OCI-LY1 (cell line): ENCODE measurements at regions not wholly inside any gene's neighbourhood (a gene's known extent, or its start where the extent isn't known, plus 50 kb on each side); places are given as distances from the start of the nearest gene placed in this dataset.

Experiments used
- EZH2 ChIP-seq: fragments of 200-600 bp; sonication (generic), shearing (Covaris generic); IDR thresholded peaks from 2 replicates; pipeline ENCODE4 v1.8.0; 2017; ENCODE audit warnings: borderline replicate concordance, mixed run types, mild to moderate bottlenecking, antibody characterized with exemption, low read length, moderate library complexity, mixed read lengths
- TF ChIP-seq, protein P1 (sequence below): fragments of 200-600 bp; sonication (generic), shearing (Covaris generic); IDR thresholded peaks from 2 replicates; pipeline ENCODE4 v1.5.1; 2017; ENCODE audit warnings: mild to moderate bottlenecking, antibody characterized with exemption, low read length, moderate library complexity, mixed read lengths

DNA sequence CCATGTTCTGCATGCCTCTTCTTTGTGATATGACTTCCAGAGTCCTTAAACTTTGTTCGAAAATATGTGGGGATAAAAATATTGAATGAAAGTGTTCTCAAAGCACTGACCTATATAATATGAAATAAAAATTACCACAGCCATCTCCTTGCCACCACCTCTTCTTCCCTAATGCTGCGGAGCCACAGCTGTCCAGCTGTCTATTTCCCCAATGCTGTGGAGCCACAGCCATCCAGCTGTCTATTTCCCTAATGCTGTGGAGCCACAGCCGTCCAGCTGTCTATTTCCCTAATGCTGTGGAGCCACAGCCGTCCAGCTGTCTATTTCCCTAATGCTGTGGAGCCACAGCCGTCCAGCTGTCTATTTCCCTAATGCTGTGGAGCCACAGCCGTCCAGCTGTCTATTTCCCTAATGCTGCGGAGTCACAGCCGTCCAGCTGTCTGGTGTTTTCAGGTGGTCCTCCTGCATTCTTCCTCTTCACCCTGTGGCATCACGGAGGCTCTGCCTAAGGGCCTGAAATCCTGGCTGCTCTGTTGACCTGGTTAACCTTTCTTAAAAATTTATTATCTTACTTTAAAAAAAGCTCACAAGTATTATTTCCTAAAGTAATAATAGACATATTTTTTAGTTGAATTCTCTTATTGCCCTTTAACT, 266.1 kb upstream of the MEX3C start:
- TF ChIP-seq, protein P1, sequence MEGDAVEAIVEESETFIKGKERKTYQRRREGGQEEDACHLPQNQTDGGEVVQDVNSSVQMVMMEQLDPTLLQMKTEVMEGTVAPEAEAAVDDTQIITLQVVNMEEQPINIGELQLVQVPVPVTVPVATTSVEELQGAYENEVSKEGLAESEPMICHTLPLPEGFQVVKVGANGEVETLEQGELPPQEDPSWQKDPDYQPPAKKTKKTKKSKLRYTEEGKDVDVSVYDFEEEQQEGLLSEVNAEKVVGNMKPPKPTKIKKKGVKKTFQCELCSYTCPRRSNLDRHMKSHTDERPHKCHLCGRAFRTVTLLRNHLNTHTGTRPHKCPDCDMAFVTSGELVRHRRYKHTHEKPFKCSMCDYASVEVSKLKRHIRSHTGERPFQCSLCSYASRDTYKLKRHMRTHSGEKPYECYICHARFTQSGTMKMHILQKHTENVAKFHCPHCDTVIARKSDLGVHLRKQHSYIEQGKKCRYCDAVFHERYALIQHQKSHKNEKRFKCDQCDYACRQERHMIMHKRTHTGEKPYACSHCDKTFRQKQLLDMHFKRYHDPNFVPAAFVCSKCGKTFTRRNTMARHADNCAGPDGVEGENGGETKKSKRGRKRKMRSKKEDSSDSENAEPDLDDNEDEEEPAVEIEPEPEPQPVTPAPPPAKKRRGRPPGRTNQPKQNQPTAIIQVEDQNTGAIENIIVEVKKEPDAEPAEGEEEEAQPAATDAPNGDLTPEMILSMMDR: no peak
- no peak for TF ChIP-seq EZH2
